ENCODE measurements at regions not wholly inside any gene's neighbourhood (a gene's known extent, or its start where the extent isn't known, plus 50 kb on each side); places are given as distances from the start of the nearest gene placed in this dataset.

DNA sequence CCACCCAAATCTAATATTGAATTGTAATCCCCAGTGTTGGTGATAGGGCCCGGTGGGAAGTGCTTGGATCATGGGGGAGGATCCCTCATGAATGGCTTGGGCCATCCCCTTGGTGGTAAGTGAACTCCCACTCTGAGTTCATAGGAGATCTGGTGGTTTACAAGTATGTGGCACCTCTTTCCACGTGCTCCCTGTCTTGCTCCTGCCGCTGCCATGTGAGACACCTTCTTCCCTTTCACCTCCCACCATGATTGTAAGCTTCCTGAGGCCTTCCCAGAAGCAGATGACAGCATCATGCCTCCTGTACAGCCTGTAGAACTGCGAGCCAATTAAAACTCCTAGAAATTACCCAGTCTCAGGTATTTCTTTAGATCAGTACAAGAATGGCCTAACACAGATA is 150.8 kb downstream of the SH3BGRL2 start:
- TF ChIP-seq, protein P1, sequence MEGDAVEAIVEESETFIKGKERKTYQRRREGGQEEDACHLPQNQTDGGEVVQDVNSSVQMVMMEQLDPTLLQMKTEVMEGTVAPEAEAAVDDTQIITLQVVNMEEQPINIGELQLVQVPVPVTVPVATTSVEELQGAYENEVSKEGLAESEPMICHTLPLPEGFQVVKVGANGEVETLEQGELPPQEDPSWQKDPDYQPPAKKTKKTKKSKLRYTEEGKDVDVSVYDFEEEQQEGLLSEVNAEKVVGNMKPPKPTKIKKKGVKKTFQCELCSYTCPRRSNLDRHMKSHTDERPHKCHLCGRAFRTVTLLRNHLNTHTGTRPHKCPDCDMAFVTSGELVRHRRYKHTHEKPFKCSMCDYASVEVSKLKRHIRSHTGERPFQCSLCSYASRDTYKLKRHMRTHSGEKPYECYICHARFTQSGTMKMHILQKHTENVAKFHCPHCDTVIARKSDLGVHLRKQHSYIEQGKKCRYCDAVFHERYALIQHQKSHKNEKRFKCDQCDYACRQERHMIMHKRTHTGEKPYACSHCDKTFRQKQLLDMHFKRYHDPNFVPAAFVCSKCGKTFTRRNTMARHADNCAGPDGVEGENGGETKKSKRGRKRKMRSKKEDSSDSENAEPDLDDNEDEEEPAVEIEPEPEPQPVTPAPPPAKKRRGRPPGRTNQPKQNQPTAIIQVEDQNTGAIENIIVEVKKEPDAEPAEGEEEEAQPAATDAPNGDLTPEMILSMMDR (IDR thresholded peaks at IDR 0.05): no peak
- intact Hi-C loops (cut with DNase I): loop anchor here in 1 of 3 donors (5.0 kb wide), 1 partner anchor 85 kb away; no protein-coding TSS in a partner anchor
- ATAC-seq: no peak
- no peak for DNase-seq
- Histone ChIP-seq H3K27ac (no peak overlapping the region), H3K9me3 (no peaks in the 10 kb centered on the region), H3K27me3 (no peaks in the 10 kb centered on the region), H3K36me3 (no peaks in the 10 kb centered on the region), H3K4me1 (no peaks in the 10 kb centered on the region), H3K4me3 (no peak overlapping the region)
- FAIRE-seq: no peak
- 89 to 90% methylated on average over 4 of the region's 4 CpGs for WGBS, 2 donors

DNA sequence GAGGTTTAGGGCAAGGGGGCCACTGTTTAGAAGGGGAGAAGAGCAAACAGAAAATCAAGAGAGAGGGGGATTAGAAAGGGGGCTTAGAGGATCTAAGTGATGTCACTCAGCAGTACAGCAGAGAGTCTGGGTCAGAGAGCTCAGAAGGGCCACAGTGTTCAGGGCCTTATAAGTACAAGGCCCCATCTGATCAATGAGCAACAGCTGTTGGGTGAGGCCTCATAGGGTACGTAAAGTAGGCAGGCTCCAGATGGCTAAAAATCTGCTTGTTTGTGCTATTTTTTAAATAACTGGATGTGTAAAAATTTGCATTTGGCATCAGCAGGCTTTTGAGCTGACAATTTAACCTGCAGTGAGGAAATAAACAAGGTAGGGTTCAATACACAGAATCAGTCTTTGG is 149.8 kb downstream of the SH3BGRL2 start:
- intact Hi-C loops (cut with DNase I): loop anchor here in 1 of 3 donors (5.0 kb wide), 1 partner anchor 86 kb away; no protein-coding TSS in a partner anchor
- H3K27me3 ChIP-seq: no peaks in the 10 kb centered on the region
- H3K9me3 ChIP-seq: no peaks in the 10 kb centered on the region
- TF ChIP-seq, protein P1 (IDR thresholded peaks at IDR 0.05): no peak
- H3K27ac ChIP-seq: no peak overlapping the region
- WGBS, 2 donors: 95 to 97% methylated on average over 1 of the region's 1 CpG
- no peak overlapping the region for H3K4me3 ChIP-seq
- no peaks in the 10 kb centered on the region for H3K4me1 ChIP-seq
- FAIRE-seq: no peak
- DNase-seq: no peak
- H3K36me3 ChIP-seq: no peaks in the 10 kb centered on the region
- ATAC-seq: no peak

DNA sequence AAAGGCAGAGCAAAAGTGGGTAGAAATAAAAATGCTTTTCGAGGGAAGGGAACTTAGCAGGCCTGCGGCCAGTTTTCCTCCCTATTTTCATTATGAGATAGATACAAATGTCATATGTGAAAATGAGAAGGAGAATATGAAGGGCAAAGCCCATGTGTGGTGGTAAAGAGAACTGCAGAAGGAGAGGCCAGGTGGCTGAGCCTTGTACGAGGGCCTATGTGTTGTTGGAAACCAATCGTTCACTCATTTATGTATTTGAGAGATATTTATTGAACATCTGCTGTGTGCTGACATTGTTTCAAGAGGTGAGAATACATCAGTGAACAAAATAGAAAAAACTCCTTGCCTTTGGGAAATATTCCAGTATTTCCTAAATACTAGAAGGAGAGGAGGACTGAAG is 147.7 kb downstream of the SH3BGRL2 start:
- H3K27ac ChIP-seq: no peak overlapping the region
- FAIRE-seq (no peak), DNase-seq (no peak), ATAC-seq (no peak)
- H3K9me3 ChIP-seq: no peaks in the 10 kb centered on the region
- 77 to 87% methylated on average over 4 of the region's 4 CpGs for WGBS, 2 donors
- TF ChIP-seq, protein P1 (IDR thresholded peaks at IDR 0.05): no peak
- no peak overlapping the region for H3K4me3 ChIP-seq
- no peaks in the 10 kb centered on the region for H3K36me3 ChIP-seq
- H3K27me3 ChIP-seq: no peaks in the 10 kb centered on the region
- intact Hi-C loops (cut with DNase I): loop anchor here in 1 of 3 donors (10.0 kb wide), 1 partner anchor 86 kb away; no protein-coding TSS in a partner anchor
- no peaks in the 10 kb centered on the region for H3K4me1 ChIP-seq

DNA sequence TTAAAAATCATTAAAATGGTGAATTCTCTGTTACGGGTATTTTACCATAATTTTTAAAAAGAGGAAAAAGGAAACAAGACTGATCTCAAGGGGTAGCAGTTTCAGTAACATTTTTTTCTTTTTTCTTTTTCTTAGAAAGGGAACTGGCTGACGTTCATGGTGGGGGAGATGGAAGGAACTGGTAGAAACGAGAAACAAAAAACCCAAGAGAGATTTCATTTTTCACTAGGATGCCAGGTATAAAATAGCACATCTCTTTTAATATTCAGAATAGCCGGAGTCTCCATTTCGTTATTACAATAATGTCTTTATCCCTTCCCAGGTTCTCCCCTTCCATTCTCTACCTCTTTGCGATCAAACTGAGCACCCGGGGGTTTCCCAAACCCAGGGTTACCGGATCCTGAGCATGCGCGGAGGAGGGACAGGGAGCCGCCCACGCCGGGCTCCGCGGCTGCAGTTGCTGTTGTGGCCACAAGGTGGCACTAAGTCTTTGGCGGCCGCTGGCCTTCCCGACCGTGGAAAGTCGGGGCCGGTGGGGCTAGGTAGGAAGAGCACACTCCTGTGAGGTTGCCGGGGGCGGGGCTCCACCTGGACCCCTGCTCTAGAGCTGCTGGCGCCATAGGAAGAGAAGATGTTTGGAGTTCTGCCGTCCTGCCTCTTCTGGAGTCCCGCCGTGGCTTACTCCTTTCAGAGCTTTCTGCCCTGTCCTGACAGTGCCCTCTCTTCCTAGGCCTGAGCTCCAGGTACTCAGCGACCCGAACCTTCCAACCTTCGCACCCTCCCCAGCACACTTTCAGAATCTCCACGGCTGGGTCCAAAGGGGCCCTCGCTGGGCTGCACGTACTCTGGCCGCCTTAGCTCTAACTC is 146.8 kb downstream of the SH3BGRL2 start:
- no peaks in the 10 kb centered on the region for H3K9me3 ChIP-seq
- intact Hi-C loops (cut with DNase I): loop anchor here in 1 of 3 donors (10.0 kb wide), 1 partner anchor 87 kb away; no protein-coding TSS in a partner anchor
- peak; percentile 94 to 100 (median 98) for ATAC-seq
- TF ChIP-seq, protein P1 (IDR thresholded peaks at IDR 0.05): peak; percentile 98 to 99 (median 98)
- H3K4me1 ChIP-seq: no peaks in the 10 kb centered on the region
- DNase-seq: peak; percentile 67 to 97 (median 84)
- H3K36me3 ChIP-seq: no peaks in the 10 kb centered on the region
- 19 to 20% methylated on average over 34 of the region's 34 CpGs for WGBS, 2 donors
- no peak overlapping the region for H3K27ac ChIP-seq
- H3K4me3 ChIP-seq: peak overlapping the region in 2 of 4 donors; percentile 11 to 28
- H3K27me3 ChIP-seq: no peaks in the 10 kb centered on the region
- FAIRE-seq: no peak

DNA sequence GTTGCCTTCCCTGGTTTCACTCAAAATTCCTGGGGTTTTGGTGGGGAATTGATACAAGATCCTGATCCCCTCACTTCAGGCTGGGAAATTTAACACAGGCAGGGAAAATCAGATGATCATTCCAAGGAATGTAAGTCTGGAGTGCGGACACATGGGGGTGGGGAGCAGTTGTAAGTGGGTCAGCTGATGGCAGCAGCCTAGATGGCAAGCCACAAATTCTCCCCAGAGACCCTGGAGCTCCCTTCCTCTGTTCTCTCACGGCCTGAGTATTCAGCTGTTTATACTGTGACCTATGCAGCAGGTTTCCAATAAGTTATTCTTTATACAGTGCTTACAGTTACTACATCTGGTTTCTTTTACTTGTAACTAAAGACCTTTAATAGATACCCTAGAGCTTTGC is 144.9 kb downstream of the SH3BGRL2 start:
- 67 to 75% methylated on average over 2 of the region's 2 CpGs for WGBS, 2 donors
- H3K4me3 ChIP-seq: no peak overlapping the region
- ATAC-seq: no peak
- TF ChIP-seq, protein P1 (IDR thresholded peaks at IDR 0.05): no peak
- H3K27ac ChIP-seq: no peak overlapping the region
- no peaks in the 10 kb centered on the region for H3K9me3 ChIP-seq
- intact Hi-C loops (cut with DNase I): loop anchor here in 1 of 3 donors (10.0 kb wide), 1 partner anchor 89 kb away; no protein-coding TSS in a partner anchor
- H3K27me3 ChIP-seq: no peaks in the 10 kb centered on the region
- H3K36me3 ChIP-seq: no peaks in the 10 kb centered on the region
- no peak for FAIRE-seq
- no peaks in the 10 kb centered on the region for H3K4me1 ChIP-seq
- no peak for DNase-seq
